Endothelial cell (in vitro differentiated cells): ENCODE measurements at regions not wholly inside any gene's neighbourhood (a gene's known extent, or its start where the extent isn't known, plus 50 kb on each side); places are given as distances from the start of the nearest gene placed in this dataset.

ENCODE experiments used
- DNase-seq: peaks from one replicate; pipeline ENCODE4 v3.0.0; 2021; ENCODE audit warnings: low spot score
- H3K27ac Mint-ChIP-seq: one replicate; pipeline ENCODE4 v1.8.0; 2021; ENCODE audit warnings: mixed read lengths, inconsistent platforms; ENCODE audit not compliant: unreplicated experiment
- H3K27me3 Mint-ChIP-seq: one replicate; pipeline ENCODE4 v1.8.0; 2021; ENCODE audit warnings: mild to moderate bottlenecking, moderate library complexity, mixed read lengths, inconsistent platforms; ENCODE audit not compliant: unreplicated experiment
- H3K36me3 Mint-ChIP-seq: one replicate; pipeline ENCODE4 v1.8.0; 2021; ENCODE audit warnings: mild to moderate bottlenecking, low read depth, mixed read lengths, inconsistent platforms; ENCODE audit not compliant: unreplicated experiment
- H3K4me1 Mint-ChIP-seq: one replicate; pipeline ENCODE4 v1.8.0; 2021; ENCODE audit warnings: mild to moderate bottlenecking, mixed read lengths, inconsistent platforms; ENCODE audit not compliant: unreplicated experiment
- H3K4me3 Mint-ChIP-seq: one replicate; pipeline ENCODE4 v1.8.0; 2021; ENCODE audit warnings: mild to moderate bottlenecking, mixed read lengths, inconsistent platforms; ENCODE audit not compliant: unreplicated experiment
- H3K9me3 Mint-ChIP-seq: one replicate; pipeline ENCODE4 v1.8.0; 2021; ENCODE audit warnings: mixed read lengths, inconsistent platforms; ENCODE audit not compliant: unreplicated experiment
- CTCF ChIP-seq: fragments of 200-600 bp; sonication (generic); IDR thresholded peaks from one replicate; pipeline ENCODE4 v1.5.0; 2021; ENCODE audit warnings: antibody characterized with exemption; ENCODE audit not compliant: unreplicated experiment

DNA sequence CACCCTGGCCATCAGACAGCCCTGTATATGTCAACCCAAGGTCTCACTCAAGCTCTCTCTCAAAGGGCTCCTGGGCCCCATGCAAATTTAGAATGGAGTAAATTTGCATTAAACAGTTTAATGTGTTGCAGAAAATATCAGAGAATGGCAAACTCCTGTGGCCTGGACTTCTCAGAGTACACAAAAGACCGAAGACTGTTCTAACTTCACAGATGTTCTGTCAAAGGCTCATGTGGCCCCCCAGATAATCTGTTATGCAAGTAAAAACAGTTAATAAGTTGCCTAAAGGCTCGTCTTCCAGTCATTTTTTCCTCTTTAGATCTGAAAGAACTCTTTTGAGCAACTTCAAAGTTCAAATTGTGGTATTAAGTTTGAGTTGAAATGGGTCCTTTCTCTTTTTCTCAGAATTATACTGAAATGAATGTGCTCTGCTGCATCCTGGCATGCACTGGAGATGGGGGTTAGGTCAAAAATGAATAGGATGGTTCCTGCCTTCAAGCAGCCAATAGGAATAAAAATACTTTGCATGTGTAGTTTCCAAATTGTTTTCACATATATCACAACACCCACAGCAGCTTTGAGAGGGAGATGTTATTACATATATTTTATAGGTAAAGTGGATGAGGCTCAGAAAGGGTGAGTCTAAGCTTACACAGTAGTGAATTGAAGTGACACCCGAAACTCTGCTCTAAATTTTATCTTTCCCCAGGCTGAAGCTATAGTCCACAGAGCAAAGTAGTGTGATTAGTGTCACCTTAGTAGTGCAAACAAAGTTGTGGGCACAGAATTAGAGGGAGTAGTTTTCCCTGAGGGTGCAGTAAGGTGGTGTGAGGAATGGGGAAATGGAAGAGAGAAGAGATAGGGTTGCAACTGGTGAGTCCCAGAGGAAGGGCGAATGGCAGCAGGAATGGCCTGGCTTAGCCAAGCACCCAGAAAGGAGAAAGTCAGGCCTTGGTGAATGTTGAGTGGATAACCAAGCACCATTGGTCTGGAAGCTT is 205.0 kb upstream of the RFC3 start:
- H3K36me3 Mint-ChIP-seq = no peaks in the 10 kb centered on the region
- peaks cover 3% of the 10 kb centered on the region for H3K27me3 Mint-ChIP-seq
- H3K9me3 Mint-ChIP-seq = no peaks in the 10 kb centered on the region
- H3K4me1 Mint-ChIP-seq = peaks cover 9% of the 10 kb centered on the region
- TF ChIP-seq CTCF = no peak
- no peak for DNase-seq
- no peak overlapping the region for H3K27ac Mint-ChIP-seq
- H3K4me3 Mint-ChIP-seq = no peak overlapping the region

GRCh38 chr13:33615436-33615835 is 202.5 kb upstream of the RFC3 start:
- no peak overlapping the region for H3K4me3 Mint-ChIP-seq
- H3K9me3 Mint-ChIP-seq = no peaks in the 10 kb centered on the region

GRCh38 chr13:33616130-33616529 is 201.8 kb upstream of the RFC3 start:
- H3K27ac Mint-ChIP-seq = no peak overlapping the region
- no peaks in the 10 kb centered on the region for H3K9me3 Mint-ChIP-seq
- peaks cover 2% of the 10 kb centered on the region for H3K4me1 Mint-ChIP-seq
- H3K4me3 Mint-ChIP-seq = no peak overlapping the region
- DNase-seq = no peak
- peaks cover 3% of the 10 kb centered on the region for H3K27me3 Mint-ChIP-seq
- no peaks in the 10 kb centered on the region for H3K36me3 Mint-ChIP-seq
- no peak for TF ChIP-seq CTCF

More at GRCh38 chr13:33615436-33615835, 202.5 kb upstream of the RFC3 start:
- Mint-ChIP-seq H3K36me3 (no peaks in the 10 kb centered on the region), H3K27ac (no peak overlapping the region), H3K4me1 (peaks cover 9% of the 10 kb centered on the region), H3K27me3 (peaks cover 3% of the 10 kb centered on the region)
- DNase-seq = no peak
- TF ChIP-seq CTCF = no peak

GRCh38 chr13:33617055-33617454 is 200.9 kb upstream of the RFC3 start:
- no peaks in the 10 kb centered on the region for H3K9me3 Mint-ChIP-seq
- no peaks in the 10 kb centered on the region for H3K36me3 Mint-ChIP-seq

More at GRCh38 chr13:33617055-33617454, 200.9 kb upstream of the RFC3 start:
- no peak overlapping the region for H3K27ac Mint-ChIP-seq
- peaks cover 3% of the 10 kb centered on the region for H3K27me3 Mint-ChIP-seq
- no peak for DNase-seq
- no peaks in the 10 kb centered on the region for H3K4me1 Mint-ChIP-seq
- no peak overlapping the region for H3K4me3 Mint-ChIP-seq
- TF ChIP-seq CTCF = no peak
